ENCODE measurements at regions not wholly inside any gene's neighbourhood (a gene's known extent, or its start where the extent isn't known, plus 50 kb on each side); places are given as distances from the start of the nearest gene placed in this dataset.

GRCh38 chr9:13719446-13719845, 440.0 kb upstream of the MPDZ start:
- no peak for TF ChIP-seq EZH2 (IDR thresholded peaks at IDR 0.05; ENCODE audit: low read length)
- TF ChIP-seq CTCF (optimal IDR thresholded peaks at IDR 0.05 in 1 of 3, IDR thresholded peaks at IDR 0.05 in 1 of 3, conservative IDR thresholded peaks at IDR 0.05 in 1 of 3; ENCODE audit: extremely low read depth in 1 of 3, insufficient read depth in 2 of 3, low read length in 3 of 3) = no peak
- Histone ChIP-seq H3K27me3 (ENCODE audit: control insufficient read depth, extremely low read depth, insufficient read depth, low read length) (no peaks in the 10 kb centered on the region), H3K4me3 (ENCODE audit: control insufficient read depth in 2 of 3, extremely low read depth in 1 of 3, insufficient read depth in 2 of 3, low read depth in 1 of 3, low read length in 3 of 3) (no peak overlapping the region), H3K9me3 (ENCODE audit: control insufficient read depth, low read depth, low read length) (no peaks in the 10 kb centered on the region), H3K9me1 (ENCODE audit: control insufficient read depth, extremely low read depth, insufficient read depth, low read length) (no peaks in the 10 kb centered on the region), H3K79me2 (ENCODE audit: control insufficient read depth, insufficient read depth, low read length) (no peaks in the 10 kb centered on the region), H3K4me2 (ENCODE audit: control insufficient read depth, extremely low read depth, insufficient read depth, low read depth, low read length) (no peak overlapping the region), H3K36me3 (ENCODE audit: control insufficient read depth in 2 of 2, extremely low read depth in 1 of 2, insufficient read depth in 2 of 2, low read length in 2 of 2) (no peaks in the 10 kb centered on the region), H3K27ac (ENCODE audit: control insufficient read depth, insufficient read depth, low read length) (no peak overlapping the region), H4K20me1 (ENCODE audit: control insufficient read depth, extremely low read depth, insufficient read depth, low read length) (no peaks in the 10 kb centered on the region), H2AFZ (ENCODE audit: control insufficient read depth, low read length) (no peak overlapping the region), H3K9ac (ENCODE audit: control insufficient read depth, extremely low read depth, insufficient read depth, low read length) (no peak overlapping the region), H3K4me1 (ENCODE audit: control insufficient read depth, extremely low read depth, insufficient read depth, low read length) (peaks cover 20% of the 10 kb centered on the region)
- peak; percentile 73 for FAIRE-seq
- dilution Hi-C loops (cut with MboI; ENCODE audit: extremely low pct_ligation_motif_present, low sequenced_read_pairs) = no loop called here
- DNase-seq (ENCODE audit: low read depth, low spot score) = no peak

DNA sequence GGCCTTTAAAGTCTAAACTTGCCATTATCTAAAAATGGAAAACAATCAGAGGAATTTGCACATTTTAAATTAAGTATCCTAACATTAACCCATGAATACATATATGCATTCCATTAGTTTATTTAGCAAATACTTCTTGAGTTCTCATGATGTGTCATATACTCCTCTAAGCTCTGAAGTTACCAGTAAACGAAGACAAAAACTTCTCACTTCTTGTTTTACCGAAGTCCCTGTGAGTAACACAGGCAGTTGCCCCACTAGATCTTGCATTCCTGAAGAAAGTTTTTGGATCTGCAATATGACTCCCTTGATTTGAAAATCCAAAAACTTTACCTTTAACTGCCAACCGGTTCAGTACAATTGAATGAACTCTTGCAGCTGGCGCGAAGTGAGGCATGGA, 439.0 kb upstream of the MPDZ start:
- TF ChIP-seq CTCF (optimal IDR thresholded peaks at IDR 0.05 in 1 of 3, IDR thresholded peaks at IDR 0.05 in 1 of 3, conservative IDR thresholded peaks at IDR 0.05 in 1 of 3; ENCODE audit: extremely low read depth in 1 of 3, insufficient read depth in 2 of 3, low read length in 3 of 3) = no peak
- TF ChIP-seq EZH2 (IDR thresholded peaks at IDR 0.05; ENCODE audit: low read length) = no peak
- no peak overlapping the region for H2AFZ ChIP-seq (ENCODE audit: control insufficient read depth, low read length)
- peak overlapping the region; percentile 49 for H3K4me2 ChIP-seq (ENCODE audit: control insufficient read depth, extremely low read depth, insufficient read depth, low read depth, low read length)
- H3K4me1 ChIP-seq (ENCODE audit: control insufficient read depth, extremely low read depth, insufficient read depth, low read length) = peaks cover 20% of the 10 kb centered on the region
- no peaks in the 10 kb centered on the region for H3K9me1 ChIP-seq (ENCODE audit: control insufficient read depth, extremely low read depth, insufficient read depth, low read length)
- H3K27me3 ChIP-seq (ENCODE audit: control insufficient read depth, extremely low read depth, insufficient read depth, low read length) = no peaks in the 10 kb centered on the region
- H3K9ac ChIP-seq (ENCODE audit: control insufficient read depth, extremely low read depth, insufficient read depth, low read length) = no peak overlapping the region
- no peaks in the 10 kb centered on the region for H4K20me1 ChIP-seq (ENCODE audit: control insufficient read depth, extremely low read depth, insufficient read depth, low read length)
- no peak overlapping the region for H3K4me3 ChIP-seq (ENCODE audit: control insufficient read depth in 2 of 3, extremely low read depth in 1 of 3, insufficient read depth in 2 of 3, low read depth in 1 of 3, low read length in 3 of 3)
- H3K36me3 ChIP-seq (ENCODE audit: control insufficient read depth in 2 of 2, extremely low read depth in 1 of 2, insufficient read depth in 2 of 2, low read length in 2 of 2) = no peaks in the 10 kb centered on the region
- no peaks in the 10 kb centered on the region for H3K79me2 ChIP-seq (ENCODE audit: control insufficient read depth, insufficient read depth, low read length)
- dilution Hi-C loops (cut with MboI; ENCODE audit: extremely low pct_ligation_motif_present, low sequenced_read_pairs) = no loop called here
- peak; percentile 21 for DNase-seq (ENCODE audit: low read depth, low spot score)
- H3K27ac ChIP-seq (ENCODE audit: control insufficient read depth, insufficient read depth, low read length) = no peak overlapping the region
- peak; percentile 63 for FAIRE-seq
- no peaks in the 10 kb centered on the region for H3K9me3 ChIP-seq (ENCODE audit: control insufficient read depth, low read depth, low read length)

Data from keratinocyte (primary cell).